K562 (cell line): ENCODE measurements at regions not wholly inside any gene's neighbourhood (a gene's known extent, or its start where the extent isn't known, plus 50 kb on each side); places are given as distances from the start of the nearest gene placed in this dataset.

ENCODE experiments used
- ATAC-seq: fragments of 200-7000 bp; cut with Tn5 transposase; 3 replicates; pipeline ENCODE4 v1.9.1; 2020; ENCODE audit warnings: moderate library complexity
- BruUV-seq: library from RNA; stranded (reverse); fragments of 400-500 nt; replicated peaks from 2 replicates; lab custom pipeline; 2021; lab: Mats Ljungman, UMichigan
- CTCF ChIA-PET: fragments of 300-600 bp; formaldehyde crosslinking; extraction: SDS; loops from one replicate; lab custom pipeline; 2021; ENCODE audit warnings: low intra/inter-chr PET ratio; lab: Yijun Ruan, JAX
- POLR2A ChIA-PET: fragments of 300-600, 350-650 bp; sonication (Branson Sonifier 250); formaldehyde crosslinking; extraction: SDS; loops from one replicate; lab custom pipeline; 2021; ENCODE audit warnings: antibody characterized with exemption, inconsistent platforms; lab: Yijun Ruan, JAX
- DNase-seq, 4 experiments: peaks; one replicate each; pipeline versions ENCODE4 v3.0.0 to v3.0.0-alpha.2; 2011 to 2018; ENCODE audit warnings: low spot score in 3 of 4, mixed read lengths in 3 of 4; ENCODE audit errors: extremely low read depth in 1 of 4
- FAIRE-seq: peaks from 2 replicates; lab custom pipeline; 2011; peaks lifted over from hg19 to GRCh38; lab: Jason Lieb, UNC
- H2AFZ ChIP-seq: 2 replicates; pipeline ENCODE4 v1.6.0; 2011; ENCODE audit warnings: low read depth, low read length, control low read depth, inconsistent platforms
- H3K27ac ChIP-seq: fragments of 200-600 bp; 3 replicates; pipeline ENCODE4 v1.8.0; 2011; ENCODE audit warnings: low read depth, mild to moderate bottlenecking, control low read depth, inconsistent platforms, low read length, moderate library complexity, mixed read lengths; ENCODE audit errors: extremely low read depth
- H3K27me3 ChIP-seq, 2 experiments: fragments of 300-600 bp in 1 of 2; 2 replicates in 1 of 2; 3 replicates in 1 of 2; pipeline versions ENCODE4 v1.6.0 to v1.8.0; 2011; ENCODE audit warnings: inconsistent platforms in 2 of 2, low read length in 2 of 2, mild to moderate bottlenecking in 1 of 2, mixed read lengths in 1 of 2, moderate library complexity in 1 of 2; ENCODE audit not compliant: control insufficient read depth in 2 of 2, insufficient read depth in 2 of 2
- H3K36me3 ChIP-seq: fragments of 300-600 bp; 3 replicates; pipeline ENCODE4 v1.8.0; 2011; ENCODE audit warnings: mild to moderate bottlenecking, low read length, inconsistent platforms; ENCODE audit not compliant: control insufficient read depth, insufficient read depth
- H3K4me1 ChIP-seq, 2 experiments: fragments of 200-600 bp in 1 of 2; replicated peaks in 1 of 2; 2 replicates in 1 of 2; 3 replicates in 1 of 2; pipeline versions ENCODE4 v1.5.1 to v1.8.0; 2011; ENCODE audit warnings: inconsistent platforms in 2 of 2, low read length in 2 of 2, mild to moderate bottlenecking in 1 of 2, mixed read lengths in 1 of 2, moderate library complexity in 1 of 2; ENCODE audit not compliant: control insufficient read depth in 2 of 2, insufficient read depth in 2 of 2
- H3K4me2 ChIP-seq: 2 replicates; pipeline ENCODE4 v1.6.1; 2011; ENCODE audit warnings: low read length, control low read depth, inconsistent platforms, mixed read lengths; ENCODE audit not compliant: insufficient read depth
- H3K4me3 ChIP-seq: fragments of 200-600 bp; sonication (generic), shearing (Covaris generic); 2 replicates; pipeline ENCODE4 v1.5.1; 2016; ENCODE audit warnings: control low read depth, inconsistent platforms
- H3K79me2 ChIP-seq: fragments of 200-600 bp; 3 replicates; pipeline ENCODE4 v1.8.0; 2011; ENCODE audit warnings: low read length, inconsistent platforms; ENCODE audit not compliant: control insufficient read depth, insufficient read depth
- H3K9ac ChIP-seq, 2 experiments: 2 replicates each; pipeline versions ENCODE4 v1.6.0 to v1.6.1; 2011; ENCODE audit warnings: low read depth in 2 of 2, low read length in 2 of 2, control low read depth in 1 of 2, inconsistent platforms in 1 of 2, mild to moderate bottlenecking in 1 of 2, mixed read lengths in 1 of 2; ENCODE audit not compliant: insufficient read depth in 1 of 2
- H3K9me1 ChIP-seq: one replicate; pipeline ENCODE4 v1.6.0; 2011; ENCODE audit warnings: inconsistent platforms, mild to moderate bottlenecking, low read length, moderate library complexity; ENCODE audit not compliant: control insufficient read depth, insufficient read depth
- H3K9me3 ChIP-seq: replicated peaks from 2 replicates; pipeline ENCODE4 v1.5.1; 2011; ENCODE audit warnings: low read depth, low read length, inconsistent platforms; ENCODE audit not compliant: control insufficient read depth, insufficient read depth
- H4K20me1 ChIP-seq: replicated peaks from 2 replicates; pipeline ENCODE4 v1.6.1; 2011; ENCODE audit warnings: low read length, inconsistent platforms, mixed read lengths; ENCODE audit not compliant: control insufficient read depth, insufficient read depth
- JUN ChIP-seq, 2 experiments: sonication (generic) in 1 of 2; formaldehyde crosslinking in 1 of 2; IDR thresholded peaks; 2 replicates each; pipeline versions ENCODE4 v1.6.1 to v1.8.0; 2012 to 2022; ENCODE audit warnings: borderline replicate concordance in 2 of 2, mild to moderate bottlenecking in 2 of 2, improper control_type of control experiment in 1 of 2, low read depth in 1 of 2, low read length in 1 of 2, missing genetic modification reagents in 1 of 2
- RBM14 ChIP-seq: fragments of 200-400 bp; formaldehyde crosslinking; IDR thresholded peaks from 2 replicates; pipeline ENCODE4 v1.6.1; 2018; ENCODE audit warnings: low read depth, mild to moderate bottlenecking, low read length, moderate library complexity, borderline replicate concordance; ENCODE audit not compliant: insufficient read depth
- RBM25 ChIP-seq: fragments of 200-400 bp; formaldehyde crosslinking; IDR thresholded peaks from 2 replicates; pipeline ENCODE4 v1.6.1; 2018; ENCODE audit warnings: low read length, low read depth, moderate library complexity; ENCODE audit not compliant: severe bottlenecking
- THRAP3 ChIP-seq: fragments of 450-650 bp; IDR thresholded peaks from 2 replicates; pipeline ENCODE4 v1.6.1; 2016; ENCODE audit warnings: mild to moderate bottlenecking, inconsistent platforms, borderline replicate concordance
- ZNF140 ChIP-seq: fragments of 250-450 bp; sonication (Bioruptor Pico); IDR thresholded peaks from 2 replicates; pipeline ENCODE4 v1.8.0; 2021; ENCODE audit warnings: moderate library complexity, mild to moderate bottlenecking, inconsistent platforms
- ZNF551 ChIP-seq: fragments of 250-450 bp; sonication (Bioruptor Pico); IDR thresholded peaks from 2 replicates; pipeline ENCODE4 v1.5.0; 2021; ENCODE audit warnings: mild to moderate bottlenecking, moderate library complexity
- ZZZ3 ChIP-seq: fragments of 450-650 bp; IDR thresholded peaks from 2 replicates; pipeline ENCODE4 v1.6.1; 2016; ENCODE audit warnings: antibody characterized with exemption, mild to moderate bottlenecking, moderate library complexity
- WGBS: fragments of 100-300 bp; shearing (Covaris generic); methylation state at CpG from one replicate; pipeline ENCODE4 v1.1.6; 2016; ENCODE audit warnings: low coverage, mixed read lengths; ENCODE audit not compliant: insufficient coverage; ENCODE audit errors: missing lambda C conversion rate; 5-methylcytosine and 5-hydroxymethylcytosine counted together
- in situ Hi-C: fragments of 300-500 bp; cut with MboI; formaldehyde crosslinking; loops from 4 replicates; pipeline ENCODE4 v1.15.0; 2018; ENCODE audit warnings: inconsistent platforms, mixed read lengths
- intact Hi-C: fragments of 100-400 bp; cut with micrococcal nuclease; formaldehyde crosslinking; loops from 2 replicates; pipeline ENCODE4 v1.14.2; 2022
- TF ChIP-seq, protein P1 (sequence below): fragments of 250-450 bp; sonication (Bioruptor Pico); IDR thresholded peaks from 2 replicates; pipeline ENCODE4 v1.8.0; 2021; ENCODE audit warnings: mild to moderate bottlenecking, moderate library complexity
- TF ChIP-seq, protein P2 (sequence below), 3 experiments: fragments of 200-800 bp in 1 of 3; sonication (Bioruptor generic) in 1 of 3; sonication (generic) in 1 of 3; formaldehyde crosslinking in 1 of 3; IDR thresholded peaks; 2 replicates each; pipeline versions ENCODE4 v1.6.1 to v1.8.0; 2016 to 2022; ENCODE audit warnings: mild to moderate bottlenecking in 2 of 3, missing compliant biosample characterization in 2 of 3, missing genetic modification characterization in 2 of 3, missing genetic modification reagents in 1 of 3
- TF ChIP-seq, protein P3 (sequence below), 2 experiments: fragments of 150-350 bp in 1 of 2; IDR thresholded peaks; 2 replicates each; pipeline ENCODE4 v1.6.1; 2012 to 2016; ENCODE audit warnings: low read depth in 2 of 2, low read length in 2 of 2, mild to moderate bottlenecking in 1 of 2, moderate library complexity in 1 of 2

DNA sequence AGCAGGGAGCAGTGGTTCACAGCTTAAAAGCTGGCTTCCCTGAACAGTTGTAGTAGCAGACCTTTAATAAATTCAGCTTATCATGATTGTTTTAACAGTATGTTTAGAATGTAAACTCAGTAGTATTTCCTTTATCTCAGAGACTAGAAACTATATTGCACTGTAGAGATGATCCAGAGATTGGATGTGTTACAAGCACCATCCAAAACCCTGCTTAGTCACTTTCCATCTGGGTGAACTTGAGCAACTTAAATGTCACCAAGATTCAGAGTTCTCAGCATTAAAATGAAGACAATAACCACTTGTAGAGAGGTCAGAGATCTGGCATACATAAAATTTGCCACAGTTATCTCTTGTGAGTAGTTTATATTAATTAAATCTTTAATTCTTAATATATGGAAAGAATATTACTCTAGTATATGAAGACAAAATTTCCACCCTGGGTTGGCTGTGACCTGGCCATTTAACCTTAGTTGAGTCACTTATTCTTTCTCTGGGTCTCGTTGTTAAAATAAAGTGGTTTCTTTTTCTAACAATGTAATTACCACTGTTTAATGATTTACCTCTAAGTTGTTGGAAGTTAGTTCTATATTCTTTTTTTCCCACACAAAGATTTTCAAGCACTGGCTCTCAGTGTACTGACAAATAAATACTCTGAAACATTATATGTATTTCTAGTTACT is 239.2 kb upstream of the FKBP1C start:
- TF ChIP-seq RBM14 (no peak), RBM25 (no peak), JUN (IDR thresholded peaks at IDR 0.05; ENCODE audit: borderline replicate concordance, low read depth, low read length) (no peak), JUN (CRISPR knock-in tag; IDR thresholded peaks at IDR 0.05; ENCODE audit: borderline replicate concordance) (no peak), ZNF551 (CRISPR knock-in tag) (no peak), ZZZ3 (no peak), THRAP3 (no peak), ZNF140 (CRISPR knock-in tag) (no peak)
- TF ChIP-seq, protein P1, sequence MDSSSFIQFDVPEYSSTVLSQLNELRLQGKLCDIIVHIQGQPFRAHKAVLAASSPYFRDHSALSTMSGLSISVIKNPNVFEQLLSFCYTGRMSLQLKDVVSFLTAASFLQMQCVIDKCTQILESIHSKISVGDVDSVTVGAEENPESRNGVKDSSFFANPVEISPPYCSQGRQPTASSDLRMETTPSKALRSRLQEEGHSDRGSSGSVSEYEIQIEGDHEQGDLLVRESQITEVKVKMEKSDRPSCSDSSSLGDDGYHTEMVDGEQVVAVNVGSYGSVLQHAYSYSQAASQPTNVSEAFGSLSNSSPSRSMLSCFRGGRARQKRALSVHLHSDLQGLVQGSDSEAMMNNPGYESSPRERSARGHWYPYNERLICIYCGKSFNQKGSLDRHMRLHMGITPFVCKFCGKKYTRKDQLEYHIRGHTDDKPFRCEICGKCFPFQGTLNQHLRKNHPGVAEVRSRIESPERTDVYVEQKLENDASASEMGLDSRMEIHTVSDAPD (CRISPR knock-in tag) = no peak
- TF ChIP-seq, protein P2, sequence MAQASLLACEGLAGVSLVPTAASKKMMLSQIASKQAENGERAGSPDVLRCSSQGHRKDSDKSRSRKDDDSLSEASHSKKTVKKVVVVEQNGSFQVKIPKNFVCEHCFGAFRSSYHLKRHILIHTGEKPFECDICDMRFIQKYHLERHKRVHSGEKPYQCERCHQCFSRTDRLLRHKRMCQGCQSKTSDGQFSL (CRISPR knock-in tag; IDR thresholded peaks at IDR 0.05) = no peak
- TF ChIP-seq, protein P2 (tag; IDR thresholded peaks at IDR 0.05) = no peak
- TF ChIP-seq, protein P3, sequence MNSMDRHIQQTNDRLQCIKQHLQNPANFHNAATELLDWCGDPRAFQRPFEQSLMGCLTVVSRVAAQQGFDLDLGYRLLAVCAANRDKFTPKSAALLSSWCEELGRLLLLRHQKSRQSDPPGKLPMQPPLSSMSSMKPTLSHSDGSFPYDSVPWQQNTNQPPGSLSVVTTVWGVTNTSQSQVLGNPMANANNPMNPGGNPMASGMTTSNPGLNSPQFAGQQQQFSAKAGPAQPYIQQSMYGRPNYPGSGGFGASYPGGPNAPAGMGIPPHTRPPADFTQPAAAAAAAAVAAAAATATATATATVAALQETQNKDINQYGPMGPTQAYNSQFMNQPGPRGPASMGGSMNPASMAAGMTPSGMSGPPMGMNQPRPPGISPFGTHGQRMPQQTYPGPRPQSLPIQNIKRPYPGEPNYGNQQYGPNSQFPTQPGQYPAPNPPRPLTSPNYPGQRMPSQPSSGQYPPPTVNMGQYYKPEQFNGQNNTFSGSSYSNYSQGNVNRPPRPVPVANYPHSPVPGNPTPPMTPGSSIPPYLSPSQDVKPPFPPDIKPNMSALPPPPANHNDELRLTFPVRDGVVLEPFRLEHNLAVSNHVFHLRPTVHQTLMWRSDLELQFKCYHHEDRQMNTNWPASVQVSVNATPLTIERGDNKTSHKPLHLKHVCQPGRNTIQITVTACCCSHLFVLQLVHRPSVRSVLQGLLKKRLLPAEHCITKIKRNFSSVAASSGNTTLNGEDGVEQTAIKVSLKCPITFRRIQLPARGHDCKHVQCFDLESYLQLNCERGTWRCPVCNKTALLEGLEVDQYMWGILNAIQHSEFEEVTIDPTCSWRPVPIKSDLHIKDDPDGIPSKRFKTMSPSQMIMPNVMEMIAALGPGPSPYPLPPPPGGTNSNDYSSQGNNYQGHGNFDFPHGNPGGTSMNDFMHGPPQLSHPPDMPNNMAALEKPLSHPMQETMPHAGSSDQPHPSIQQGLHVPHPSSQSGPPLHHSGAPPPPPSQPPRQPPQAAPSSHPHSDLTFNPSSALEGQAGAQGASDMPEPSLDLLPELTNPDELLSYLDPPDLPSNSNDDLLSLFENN (IDR thresholded peaks at IDR 0.05; ENCODE audit: low read depth in 2 of 2, low read length in 2 of 2) = no peak
- BruUV-seq = no TSS peak
- in situ Hi-C loops = no loop called here

More for the DNA sequence above, 239.2 kb upstream of the FKBP1C start:
- no peaks in the 10 kb centered on the region for H3K9me1 ChIP-seq
- H3K4me2 ChIP-seq = no peak overlapping the region
- ChIA-PET POLR2A (no interaction called here), CTCF (no interaction called here)
- H3K27me3 ChIP-seq = no peaks in the 10 kb centered on the region
- H2AFZ ChIP-seq = no peak overlapping the region
- ATAC-seq (no peak), FAIRE-seq (no peak), DNase-seq (no peak)
- H3K9ac ChIP-seq = no peak overlapping the region
- 0% methylated on average over 1 of the region's 1 CpG for WGBS
- H3K4me3 ChIP-seq = no peak overlapping the region
- H3K36me3 ChIP-seq = no peaks in the 10 kb centered on the region
- no peaks in the 10 kb centered on the region for H3K79me2 ChIP-seq
- intact Hi-C loops = no loop called here
- no peaks in the 10 kb centered on the region for H3K4me1 ChIP-seq
- no peaks in the 10 kb centered on the region for H4K20me1 ChIP-seq
- no peaks in the 10 kb centered on the region; the same call in 1 of the 2 replicates for H3K9me3 ChIP-seq
- no peak overlapping the region for H3K27ac ChIP-seq
